Calu3 (cell line): ENCODE measurements at regions not wholly inside any gene's neighbourhood (a gene's known extent, or its start where the extent isn't known, plus 50 kb on each side); places are given as distances from the start of the nearest gene placed in this dataset.

Experiments
- BruUV-seq: library from RNA; stranded (reverse); fragments of 400-500 nt; replicated peaks from 2 replicates; lab custom pipeline; 2021; lab: Mats Ljungman, UMichigan
- CTCF ChIA-PET: fragments of 300-600 bp; sonication (Branson Sonifier 250); formaldehyde crosslinking; loops from one replicate; lab custom pipeline; 2022; ENCODE audit warnings: antibody characterized with exemption; lab: Charles Lee
- DNase-seq: peaks from one replicate; pipeline ENCODE4 v3.0.0; 2022
- H3K27ac Mint-ChIP-seq: one replicate; pipeline ENCODE4 v1.8.0; 2022; ENCODE audit warnings: mixed read lengths; ENCODE audit not compliant: unreplicated experiment
- H3K27me3 Mint-ChIP-seq: one replicate; pipeline ENCODE4 v1.8.0; 2022; ENCODE audit warnings: mixed read lengths; ENCODE audit not compliant: unreplicated experiment
- H3K36me3 Mint-ChIP-seq: one replicate; pipeline ENCODE4 v1.8.0; 2022; ENCODE audit warnings: mild to moderate bottlenecking, moderate library complexity, mixed read lengths; ENCODE audit not compliant: insufficient read depth, unreplicated experiment
- H3K4me1 Mint-ChIP-seq: one replicate; pipeline ENCODE4 v1.8.0; 2022; ENCODE audit warnings: mild to moderate bottlenecking, low read depth, mixed read lengths; ENCODE audit not compliant: unreplicated experiment
- H3K4me3 Mint-ChIP-seq: one replicate; pipeline ENCODE4 v1.8.0; 2022; ENCODE audit warnings: mild to moderate bottlenecking, low read depth, moderate library complexity, mixed read lengths; ENCODE audit not compliant: unreplicated experiment
- H3K9me3 Mint-ChIP-seq: one replicate; pipeline ENCODE4 v1.8.0; 2022; ENCODE audit warnings: low read depth, mixed read lengths; ENCODE audit not compliant: unreplicated experiment
- intact Hi-C: fragments of 100-400 bp; cut with micrococcal nuclease; formaldehyde crosslinking; loops from one replicate; pipeline ENCODE4 v1.10.0; 2022; ENCODE audit not compliant: unreplicated experiment
- TF ChIP-seq, protein P1 (sequence below): fragments of 200-600 bp; IDR thresholded peaks from one replicate; pipeline ENCODE4 v1.8.0; 2022; ENCODE audit warnings: antibody characterized with exemption; ENCODE audit not compliant: unreplicated experiment

DNA sequence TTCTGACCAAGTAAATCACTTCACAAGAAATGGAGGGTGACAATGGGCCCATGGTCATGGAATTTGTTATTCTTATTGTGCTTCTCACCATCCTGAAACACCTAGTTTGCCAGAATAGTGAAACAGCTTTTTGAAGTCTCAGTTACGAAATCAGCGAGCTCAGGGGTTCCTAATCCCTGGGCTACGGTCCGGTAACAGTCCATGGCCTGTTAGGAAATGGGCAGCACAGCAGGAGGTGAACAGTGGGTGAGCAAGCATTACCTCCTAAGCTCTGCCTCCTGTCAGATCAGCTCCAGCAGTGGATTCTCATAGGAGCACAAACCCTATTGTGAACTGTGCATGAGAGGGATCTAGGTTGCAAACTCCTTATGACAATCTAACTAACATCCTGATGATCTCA lies 1356.3 kb downstream of the KCNT2 start:
- TF ChIP-seq, protein P1, sequence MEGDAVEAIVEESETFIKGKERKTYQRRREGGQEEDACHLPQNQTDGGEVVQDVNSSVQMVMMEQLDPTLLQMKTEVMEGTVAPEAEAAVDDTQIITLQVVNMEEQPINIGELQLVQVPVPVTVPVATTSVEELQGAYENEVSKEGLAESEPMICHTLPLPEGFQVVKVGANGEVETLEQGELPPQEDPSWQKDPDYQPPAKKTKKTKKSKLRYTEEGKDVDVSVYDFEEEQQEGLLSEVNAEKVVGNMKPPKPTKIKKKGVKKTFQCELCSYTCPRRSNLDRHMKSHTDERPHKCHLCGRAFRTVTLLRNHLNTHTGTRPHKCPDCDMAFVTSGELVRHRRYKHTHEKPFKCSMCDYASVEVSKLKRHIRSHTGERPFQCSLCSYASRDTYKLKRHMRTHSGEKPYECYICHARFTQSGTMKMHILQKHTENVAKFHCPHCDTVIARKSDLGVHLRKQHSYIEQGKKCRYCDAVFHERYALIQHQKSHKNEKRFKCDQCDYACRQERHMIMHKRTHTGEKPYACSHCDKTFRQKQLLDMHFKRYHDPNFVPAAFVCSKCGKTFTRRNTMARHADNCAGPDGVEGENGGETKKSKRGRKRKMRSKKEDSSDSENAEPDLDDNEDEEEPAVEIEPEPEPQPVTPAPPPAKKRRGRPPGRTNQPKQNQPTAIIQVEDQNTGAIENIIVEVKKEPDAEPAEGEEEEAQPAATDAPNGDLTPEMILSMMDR, result no peak
- Mint-ChIP-seq H3K36me3 (no peaks in the 10 kb centered on the region), H3K4me3 (no peak overlapping the region), H3K4me1 (no peaks in the 10 kb centered on the region), H3K27ac (no peak overlapping the region), H3K9me3 (no peaks in the 10 kb centered on the region), H3K27me3 (no peaks in the 10 kb centered on the region)
- DNase-seq, result no peak
- intact Hi-C loops, result no loop called here
- BruUV-seq, result no TSS peak
- CTCF ChIA-PET, result interaction anchor here (0.9 kb wide), 1 partner anchor 10 kb away, joined by 3 read pairs; no protein-coding TSS in a partner anchor

DNA sequence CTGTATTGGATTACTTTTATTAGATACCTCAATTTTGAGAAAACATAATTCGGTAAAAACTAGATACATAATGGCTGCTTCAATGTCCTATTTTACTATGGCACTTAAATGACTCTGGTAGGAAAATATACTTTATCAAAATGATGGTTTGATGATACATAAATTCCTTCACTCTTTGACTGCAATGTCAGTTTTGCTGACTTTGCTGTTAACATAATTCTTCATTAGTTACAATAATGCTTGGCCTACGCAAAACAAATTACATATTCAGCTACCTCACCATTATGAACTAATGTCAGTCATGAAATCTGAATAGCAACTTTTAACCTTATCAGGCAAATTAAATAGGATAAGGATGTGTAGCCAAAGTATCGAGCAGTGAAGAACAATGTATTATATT lies 1364.7 kb downstream of the KCNT2 start:
- BruUV-seq, result no TSS peak
- H3K36me3 Mint-ChIP-seq, result no peaks in the 10 kb centered on the region
- CTCF ChIA-PET, result no interaction called here

DNA sequence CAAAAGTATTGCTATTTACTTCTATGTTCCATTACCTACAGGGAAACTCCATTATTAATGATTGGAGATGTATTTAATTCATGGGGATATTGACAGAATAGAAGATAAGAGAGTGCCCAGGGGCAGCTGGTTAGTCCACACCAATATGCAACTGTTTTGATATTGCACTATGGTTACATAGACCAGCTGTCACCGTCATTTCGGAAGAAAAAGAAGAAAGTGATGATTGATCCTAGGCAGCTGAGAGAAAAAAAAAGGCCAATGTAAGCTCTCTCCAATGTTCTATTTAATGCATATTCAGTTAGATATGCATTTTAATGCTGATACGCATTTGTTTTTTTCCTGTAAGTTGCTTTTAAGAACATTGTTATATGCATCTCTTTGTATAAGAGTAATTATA lies 1367.2 kb downstream of the KCNT2 start:
- no peaks in the 10 kb centered on the region for H3K27me3 Mint-ChIP-seq
- no TSS peak for BruUV-seq
- intact Hi-C loops, result no loop called here
- no peak overlapping the region for H3K27ac Mint-ChIP-seq
- TF ChIP-seq, protein P1, result no peak
- no peaks in the 10 kb centered on the region for H3K36me3 Mint-ChIP-seq
- H3K4me1 Mint-ChIP-seq, result no peaks in the 10 kb centered on the region
- no peak overlapping the region for H3K4me3 Mint-ChIP-seq
- peaks cover 7% of the 10 kb centered on the region for H3K9me3 Mint-ChIP-seq
- no peak for DNase-seq
- CTCF ChIA-PET, result no interaction called here

More for the DNA sequence above, 1364.7 kb downstream of the KCNT2 start:
- no peak overlapping the region for H3K4me3 Mint-ChIP-seq
- intact Hi-C loops, result no loop called here
- H3K27ac Mint-ChIP-seq, result no peak overlapping the region
- no peak for DNase-seq
- no peaks in the 10 kb centered on the region for H3K4me1 Mint-ChIP-seq
- TF ChIP-seq, protein P1, result no peak
- H3K27me3 Mint-ChIP-seq, result no peaks in the 10 kb centered on the region
- peaks cover 2% of the 10 kb centered on the region for H3K9me3 Mint-ChIP-seq

DNA sequence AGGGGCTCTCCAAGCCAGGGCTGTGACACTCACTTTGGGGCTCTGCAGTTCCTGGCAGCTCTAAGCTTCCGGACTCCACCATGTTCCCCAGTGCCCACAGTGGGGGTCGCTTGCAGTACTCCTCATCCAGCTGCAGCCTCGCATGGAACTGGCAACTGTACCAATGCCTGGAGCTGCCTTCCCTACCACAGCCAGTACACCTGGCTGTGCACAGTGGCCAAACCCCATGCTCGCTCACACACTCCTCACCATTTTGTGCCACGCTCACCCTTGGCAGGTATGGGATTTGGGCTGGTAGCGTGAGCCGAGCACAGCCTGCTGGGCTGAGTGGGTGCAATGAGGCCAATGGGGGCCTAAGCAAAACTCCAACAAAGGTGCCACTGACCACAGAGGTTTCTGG lies 1369.9 kb downstream of the KCNT2 start:
- no peaks in the 10 kb centered on the region for H3K4me1 Mint-ChIP-seq
- H3K4me3 Mint-ChIP-seq, result no peak overlapping the region
- TF ChIP-seq, protein P1, result no peak
- intact Hi-C loops, result no loop called here
- H3K9me3 Mint-ChIP-seq, result peaks cover 7% of the 10 kb centered on the region
- BruUV-seq, result no TSS peak
- H3K36me3 Mint-ChIP-seq, result no peaks in the 10 kb centered on the region
- no peak overlapping the region for H3K27ac Mint-ChIP-seq
- no peak for DNase-seq
- no peaks in the 10 kb centered on the region for H3K27me3 Mint-ChIP-seq
- CTCF ChIA-PET, result no interaction called here
